Effector memory CD8-positive, alpha-beta T cell (primary cell): ENCODE measurements at regions not wholly inside any gene's neighbourhood (a gene's known extent, or its start where the extent isn't known, plus 50 kb on each side); places are given as distances from the start of the nearest gene placed in this dataset.
"Not testable (repeated sequence)": the region's sequence is repeated elsewhere in the genome, so short reads cannot be mapped to it uniquely, and the experiment has no call there.

ENCODE experiments used
- ATAC-seq: fragments of 150-1000 bp; cut with Tn5 transposase; replicated peaks from 2 replicates; pipeline ENCODE4 v1.10.0; 2021; ENCODE audit warnings: mild to moderate bottlenecking, moderate library complexity
- DNase-seq, 3 experiments: peaks; one replicate each; pipeline ENCODE4 v3.0.0; 2021
- H3K27ac Mint-ChIP-seq, 2 donors: one replicate each; pipeline ENCODE4 v1.8.0; 2022; ENCODE audit warnings: mild to moderate bottlenecking in 2 of 2, mixed read lengths in 2 of 2, moderate library complexity in 2 of 2
- H3K27me3 Mint-ChIP-seq, 2 donors: one replicate each; pipeline ENCODE4 v1.8.0; 2022; ENCODE audit warnings: mixed read lengths in 2 of 2
- H3K36me3 Mint-ChIP-seq: one replicate; pipeline ENCODE4 v1.8.0; 2022; ENCODE audit warnings: mild to moderate bottlenecking, moderate library complexity, mixed read lengths; ENCODE audit not compliant: insufficient read depth
- H3K4me1 Mint-ChIP-seq, 2 donors: one replicate each; pipeline ENCODE4 v1.8.0; 2022; ENCODE audit warnings: low read depth in 2 of 2, mixed read lengths in 2 of 2
- H3K4me3 Mint-ChIP-seq, 2 donors: one replicate each; pipeline ENCODE4 v1.8.0; 2022; ENCODE audit warnings: mild to moderate bottlenecking in 2 of 2, mixed read lengths in 2 of 2, moderate library complexity in 2 of 2
- H3K9me3 Mint-ChIP-seq, 2 donors: one replicate each; pipeline ENCODE4 v1.8.0; 2022; ENCODE audit warnings: mixed read lengths in 2 of 2

DNA sequence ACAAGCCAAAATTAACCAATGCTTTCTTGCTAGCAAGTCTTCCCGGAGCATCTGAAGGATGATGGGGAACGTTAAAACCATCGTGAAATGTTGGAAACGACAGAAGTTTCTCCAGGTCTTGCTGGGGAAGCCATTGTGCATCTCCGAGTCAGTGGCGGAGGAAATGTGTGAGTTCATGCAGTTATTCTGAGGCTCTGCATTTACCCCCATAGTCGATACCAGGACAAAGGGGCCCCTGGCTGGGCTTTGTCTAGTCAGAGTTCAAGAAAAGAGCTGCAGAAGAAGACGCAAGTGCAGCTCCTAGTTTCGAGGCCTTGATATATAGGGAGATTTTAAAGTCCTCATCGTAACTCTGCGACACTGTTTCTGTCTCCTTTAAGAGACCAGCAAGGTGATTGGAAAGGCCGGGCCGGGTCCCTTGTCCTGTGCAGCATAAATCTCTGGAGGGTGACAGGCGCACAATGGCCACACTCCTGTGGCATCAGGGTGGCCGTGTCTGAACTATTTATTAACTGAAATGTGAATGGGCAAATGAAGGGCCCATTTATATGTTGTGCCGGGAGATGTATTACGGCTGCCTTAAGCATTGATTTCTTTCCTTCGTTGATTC lies 172.0 kb downstream of the TEX29 start:
- DNase-seq (no peak), ATAC-seq (no peak)
- H3K27me3 Mint-ChIP-seq, result peaks cover 0 to 12% of the 10 kb centered on the region in 2 donors
- H3K36me3 Mint-ChIP-seq, result no peaks in the 10 kb centered on the region
- no peaks in the 10 kb centered on the region for H3K4me1 Mint-ChIP-seq
- H3K9me3 Mint-ChIP-seq, result no peaks in the 10 kb centered on the region
- H3K4me3 Mint-ChIP-seq, result no peak overlapping the region
- H3K27ac Mint-ChIP-seq, result no peak overlapping the region

DNA sequence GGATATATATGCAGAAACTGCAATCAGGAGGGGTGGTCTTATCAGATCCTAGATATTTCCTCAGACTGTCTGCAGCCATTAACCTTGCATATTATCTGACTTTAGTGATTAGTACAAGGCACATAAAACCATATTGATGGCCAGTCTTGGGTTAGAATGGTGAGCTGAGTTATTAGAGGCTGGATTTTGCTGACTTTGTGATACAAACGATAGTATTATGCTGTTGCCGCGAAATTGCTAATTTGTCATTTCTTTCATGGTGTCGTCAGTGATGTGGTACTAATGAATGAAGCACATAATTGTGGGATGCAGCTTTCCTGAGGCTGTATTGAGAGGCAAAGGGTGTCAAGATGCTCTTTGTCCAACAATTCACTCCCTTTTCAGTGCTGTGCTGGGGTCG lies 172.5 kb downstream of the TEX29 start:
- no peaks in the 10 kb centered on the region for H3K36me3 Mint-ChIP-seq
- H3K9me3 Mint-ChIP-seq, result no peaks in the 10 kb centered on the region
- DNase-seq (no peak), ATAC-seq (no peak)
- H3K4me1 Mint-ChIP-seq, result no peaks in the 10 kb centered on the region
- no peak overlapping the region for H3K27ac Mint-ChIP-seq
- H3K4me3 Mint-ChIP-seq, result no peak overlapping the region
- peaks cover 0 to 12% of the 10 kb centered on the region in 2 donors for H3K27me3 Mint-ChIP-seq

DNA sequence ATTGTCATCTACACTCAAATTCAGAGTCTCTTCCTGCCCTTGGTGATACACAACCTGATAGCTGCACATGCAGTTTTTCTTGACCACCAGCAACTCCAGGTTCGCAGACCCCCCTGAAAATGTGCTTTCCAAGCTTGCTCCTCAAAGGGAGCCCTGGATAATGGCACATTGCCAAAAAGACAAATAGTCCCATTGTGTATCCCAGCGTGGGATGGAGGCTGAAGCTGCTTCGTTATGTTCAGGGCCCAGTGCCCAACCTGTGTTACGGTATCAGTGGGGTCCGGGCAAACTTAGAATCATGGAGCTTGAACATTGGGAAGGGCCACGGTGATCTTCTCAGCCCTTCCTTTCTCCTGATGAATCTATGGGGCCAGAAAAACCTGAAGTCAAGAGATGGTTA lies 173.0 kb downstream of the TEX29 start:
- Mint-ChIP-seq H3K36me3 (no peaks in the 10 kb centered on the region), H3K9me3 (no peaks in the 10 kb centered on the region), H3K27me3 (peaks cover 0 to 12% of the 10 kb centered on the region in 2 donors), H3K4me3 (no peak overlapping the region), H3K27ac (no peak overlapping the region), H3K4me1 (no peaks in the 10 kb centered on the region)
- DNase-seq (no peak), ATAC-seq (no peak)

DNA sequence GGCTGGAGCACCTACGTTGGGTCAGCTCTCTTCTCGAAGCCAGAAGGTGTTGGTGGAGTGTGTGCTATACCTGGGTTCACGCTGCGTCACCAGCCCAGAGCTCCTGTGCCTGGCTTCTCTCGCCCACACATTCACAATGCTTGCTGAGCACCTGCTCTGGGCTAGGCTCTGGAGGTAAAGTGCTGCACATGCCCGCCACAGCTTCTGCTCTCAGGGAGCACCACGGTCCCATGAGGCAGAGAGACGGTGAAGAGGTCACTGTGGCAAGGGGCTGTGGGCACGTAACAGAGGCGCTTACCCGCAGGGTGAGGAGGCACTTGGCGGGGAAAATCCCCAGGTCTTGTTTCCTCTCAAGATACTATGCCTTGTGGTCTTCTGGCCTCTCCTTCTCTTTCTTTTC lies 174.2 kb downstream of the TEX29 start:
- ATAC-seq (no peak), DNase-seq (no peak)
- Mint-ChIP-seq H3K27me3 (peaks cover 4 to 12% of the 10 kb centered on the region in 2 donors), H3K4me3 (no peak overlapping the region), H3K4me1 (no peaks in the 10 kb centered on the region), H3K9me3 (no peaks in the 10 kb centered on the region), H3K36me3 (no peaks in the 10 kb centered on the region), H3K27ac (no peak overlapping the region)

DNA sequence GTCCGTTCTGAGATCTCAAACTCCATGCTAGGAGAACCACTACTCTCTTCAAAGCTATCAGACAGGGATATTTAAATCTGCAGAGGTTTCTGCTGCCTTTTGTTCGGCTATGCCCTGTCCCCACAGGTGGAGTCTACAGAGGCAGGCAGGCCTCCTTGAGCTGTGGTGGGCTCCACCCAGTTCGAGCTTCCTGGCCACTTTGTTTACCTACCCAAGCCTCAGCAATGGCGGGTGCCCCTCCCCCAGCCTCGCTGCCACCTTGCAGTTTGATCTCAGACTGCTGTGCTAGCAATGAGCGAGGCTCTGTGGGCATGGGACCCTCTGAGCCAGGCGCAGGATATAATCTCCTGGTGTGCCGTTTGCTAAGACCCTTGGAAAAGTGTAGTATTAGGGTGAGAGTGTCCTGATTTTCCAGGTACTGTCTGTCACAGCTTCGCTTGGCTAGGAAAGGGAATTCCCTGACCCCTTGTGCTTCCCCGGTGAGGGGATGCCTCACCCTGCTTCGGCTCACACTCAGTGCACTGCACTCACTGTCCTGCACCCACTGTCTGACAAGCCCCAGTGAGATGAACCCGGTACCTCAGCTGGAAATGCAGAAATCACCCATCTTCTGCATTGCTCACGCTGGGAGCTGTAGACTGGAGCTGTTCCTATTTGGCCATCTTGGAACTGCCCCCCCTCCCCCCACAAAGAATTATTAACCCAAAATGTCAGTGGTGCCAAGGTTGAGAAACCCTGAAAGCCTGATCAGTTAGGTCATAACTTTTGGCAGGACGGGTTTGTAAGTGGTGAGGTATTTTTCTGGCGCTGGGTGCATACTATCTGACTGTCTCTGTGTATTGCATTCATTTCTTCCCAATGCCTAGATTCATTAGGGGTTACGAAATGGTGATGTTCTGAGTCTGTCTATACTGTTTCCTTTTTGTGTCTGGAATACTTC lies 181.4 kb downstream of the TEX29 start:
- H3K4me3 Mint-ChIP-seq, H3K36me3 Mint-ChIP-seq, H3K27ac Mint-ChIP-seq, ATAC-seq, H3K4me1 Mint-ChIP-seq, H3K9me3 Mint-ChIP-seq, DNase-seq: not testable (repeated sequence)
- peaks cover 31 to 43% of the 10 kb centered on the region in 2 donors for H3K27me3 Mint-ChIP-seq

DNA sequence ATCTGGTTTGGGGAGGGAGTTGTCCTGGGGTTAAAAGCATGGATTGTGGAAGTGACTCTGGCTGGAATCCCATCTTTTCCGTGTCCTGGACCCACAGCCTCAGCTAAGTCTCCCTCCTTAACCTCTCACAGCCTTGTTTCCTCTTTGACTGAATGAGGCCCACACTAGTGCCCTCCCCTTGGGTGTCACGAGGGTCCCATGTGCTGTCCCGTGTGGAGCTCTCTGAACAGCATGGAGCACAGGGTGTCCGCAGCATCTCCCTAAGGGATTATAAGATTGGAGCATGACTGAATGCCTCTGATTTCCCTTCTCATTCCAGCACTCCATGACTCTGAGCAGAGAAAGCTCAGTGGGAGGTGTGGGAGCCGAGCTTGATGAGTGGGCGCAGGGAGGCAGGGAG lies 182.5 kb downstream of the TEX29 start:
- H3K9me3 Mint-ChIP-seq, result no peaks in the 10 kb centered on the region
- no peak overlapping the region for H3K4me3 Mint-ChIP-seq
- H3K27me3 Mint-ChIP-seq, result peaks cover 31 to 47% of the 10 kb centered on the region in 2 donors
- H3K4me1 Mint-ChIP-seq, result peaks cover 0 to 5% of the 10 kb centered on the region in 2 donors
- ATAC-seq, result no peak
- H3K36me3 Mint-ChIP-seq, result no peaks in the 10 kb centered on the region
- H3K27ac Mint-ChIP-seq, result no peak overlapping the region
- DNase-seq, result no peak

DNA sequence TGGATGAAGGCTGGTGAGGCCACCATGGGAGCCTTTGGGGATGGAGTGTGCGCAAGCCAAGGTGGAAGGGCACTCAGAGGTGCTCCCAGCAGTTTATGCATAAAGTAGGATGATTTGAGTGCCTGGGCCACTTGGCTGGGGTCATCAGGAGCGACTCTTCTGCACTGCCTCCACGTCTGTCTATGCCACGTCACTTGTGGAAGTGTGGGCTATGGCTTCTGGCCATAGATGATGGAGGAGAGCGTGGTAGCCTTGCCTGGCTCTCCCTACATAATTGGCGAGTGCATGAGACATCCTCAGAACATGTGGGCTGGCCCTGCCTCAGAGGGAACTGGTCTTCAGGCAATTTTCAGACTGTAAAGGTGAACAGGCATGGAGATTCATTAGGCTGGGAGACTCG lies 182.9 kb downstream of the TEX29 start:
- Mint-ChIP-seq H3K4me1 (peaks cover 0 to 5% of the 10 kb centered on the region in 2 donors), H3K27me3 (peaks cover 31 to 47% of the 10 kb centered on the region in 2 donors), H3K9me3 (no peaks in the 10 kb centered on the region), H3K36me3 (no peaks in the 10 kb centered on the region), H3K4me3 (no peak overlapping the region), H3K27ac (no peak overlapping the region)
- no peak for ATAC-seq
- no peak for DNase-seq

DNA sequence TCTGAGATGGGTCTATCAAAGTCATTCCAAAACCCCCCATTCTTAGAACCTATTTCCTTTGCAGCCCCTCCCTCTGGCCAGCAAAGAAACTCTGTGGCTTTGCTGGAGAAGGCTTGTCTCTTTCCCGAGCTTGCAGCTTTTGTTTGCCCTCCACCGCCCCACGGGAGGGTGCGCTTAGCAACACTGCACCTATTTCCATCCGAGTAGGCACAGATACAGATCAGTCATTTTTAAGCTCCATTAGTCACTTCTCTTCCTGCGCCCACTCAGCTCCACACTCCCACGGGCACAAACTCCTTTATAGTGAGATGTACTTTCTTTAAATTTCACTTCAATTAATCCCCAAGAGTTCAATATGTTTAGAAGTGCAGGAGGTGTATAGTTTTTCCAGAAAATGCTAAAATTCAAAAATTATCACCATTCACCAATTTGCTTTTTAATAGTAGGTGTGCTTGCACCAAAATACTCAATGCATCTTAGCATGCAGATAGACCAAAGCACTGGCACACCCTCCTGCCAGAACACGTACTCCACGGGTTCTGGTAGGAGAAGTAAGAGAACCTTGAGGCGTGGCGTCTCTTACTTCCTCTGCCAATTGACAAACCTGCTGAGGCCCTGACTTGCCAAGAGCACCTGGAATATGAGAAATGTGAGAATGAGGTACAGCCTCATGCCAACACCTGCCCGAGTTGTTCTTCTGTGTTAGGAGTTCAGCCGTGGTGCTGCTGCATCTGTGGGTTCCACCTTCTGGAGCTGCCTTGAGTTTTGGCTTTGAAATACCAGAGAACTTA lies 183.7 kb downstream of the TEX29 start:
- Mint-ChIP-seq H3K9me3 (no peaks in the 10 kb centered on the region), H3K36me3 (no peaks in the 10 kb centered on the region), H3K27me3 (peaks cover 30 to 47% of the 10 kb centered on the region in 2 donors), H3K27ac (no peak overlapping the region), H3K4me1 (peaks cover 0 to 5% of the 10 kb centered on the region in 2 donors), H3K4me3 (no peak overlapping the region)
- DNase-seq (no peak), ATAC-seq (no peak)

DNA sequence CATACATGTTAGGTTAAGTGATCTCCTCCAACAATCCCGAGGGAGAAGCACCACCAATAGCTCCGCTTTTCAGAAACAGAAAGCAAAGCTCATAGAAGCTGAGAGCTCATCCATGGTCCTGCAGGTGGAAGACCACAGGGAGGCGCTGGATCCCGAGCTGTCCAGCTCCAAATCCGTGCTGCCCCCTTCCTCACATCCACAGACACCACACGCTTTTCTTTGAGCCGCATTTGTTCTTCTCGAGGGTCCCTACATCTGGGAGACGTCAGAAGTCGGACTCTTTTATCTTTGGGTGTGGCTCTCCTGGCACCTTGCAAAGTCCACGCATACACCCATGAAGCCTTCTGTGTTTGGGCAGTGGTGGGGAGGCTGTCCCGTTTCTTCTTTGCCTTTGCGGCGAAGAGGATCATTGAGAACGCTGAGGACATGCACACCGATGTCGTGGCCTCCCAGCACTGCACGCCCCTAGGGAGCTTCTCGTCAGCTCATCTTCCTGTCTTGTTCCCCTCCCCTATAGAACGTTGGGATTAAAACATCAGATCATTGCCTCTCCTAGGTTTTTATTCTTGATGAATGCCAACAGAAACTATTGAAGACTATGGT lies 184.8 kb downstream of the TEX29 start:
- H3K4me1 Mint-ChIP-seq, result peaks cover 0 to 5% of the 10 kb centered on the region in 2 donors
- no peaks in the 10 kb centered on the region for H3K9me3 Mint-ChIP-seq
- no peak overlapping the region for H3K27ac Mint-ChIP-seq
- no peaks in the 10 kb centered on the region for H3K36me3 Mint-ChIP-seq
- peaks cover 27 to 47% of the 10 kb centered on the region in 2 donors for H3K27me3 Mint-ChIP-seq
- no peak for DNase-seq
- no peak for ATAC-seq
- H3K4me3 Mint-ChIP-seq, result no peak overlapping the region

DNA sequence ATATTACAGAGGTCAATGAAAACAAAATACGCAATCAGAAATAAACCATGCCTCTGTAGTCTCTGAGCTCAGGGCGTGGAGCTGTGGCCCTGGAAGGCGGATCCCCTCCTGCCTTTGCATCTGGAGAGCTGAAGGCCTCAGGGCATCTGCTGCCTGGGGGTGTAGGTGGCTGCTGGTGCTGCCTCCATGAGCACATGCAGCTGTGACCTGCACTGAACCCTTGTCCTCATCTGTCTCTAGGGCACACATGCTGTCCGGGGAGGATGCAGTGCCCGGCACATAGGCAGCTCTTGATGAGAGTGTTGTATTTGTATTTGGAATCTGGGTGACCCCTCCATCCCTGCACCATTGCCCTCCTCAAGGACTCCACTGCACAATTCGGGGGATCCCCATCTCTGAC lies 185.7 kb downstream of the TEX29 start:
- ATAC-seq, result no peak

DNA sequence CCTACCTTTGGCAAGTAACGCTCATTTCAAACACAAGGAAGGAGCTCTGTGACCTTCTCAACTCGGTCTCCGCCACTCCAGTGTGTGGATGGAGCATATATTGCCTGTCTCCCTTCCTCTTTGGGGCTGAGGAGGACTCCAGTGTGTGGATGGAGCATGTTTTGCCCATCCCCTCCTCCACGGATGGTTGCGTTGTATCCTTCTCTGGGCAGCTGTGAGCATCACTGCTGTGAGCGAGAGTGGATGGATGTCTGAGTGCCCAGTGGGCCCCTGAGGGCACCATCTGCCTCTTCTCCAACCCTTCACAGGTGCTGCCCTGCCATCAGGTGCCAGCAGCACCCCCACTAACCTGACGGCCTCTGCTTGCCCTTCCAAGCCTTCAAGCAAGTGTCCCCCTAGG lies 186.2 kb downstream of the TEX29 start:
- DNase-seq (no peak), ATAC-seq (no peak)
- Mint-ChIP-seq H3K4me1 (peaks cover 0 to 5% of the 10 kb centered on the region in 2 donors), H3K27me3 (peaks cover 19 to 47% of the 10 kb centered on the region in 2 donors), H3K36me3 (no peaks in the 10 kb centered on the region), H3K27ac (no peak overlapping the region), H3K4me3 (no peak overlapping the region), H3K9me3 (no peaks in the 10 kb centered on the region)

More for the DNA sequence above, 185.7 kb downstream of the TEX29 start:
- H3K36me3 Mint-ChIP-seq, result no peaks in the 10 kb centered on the region
- no peak overlapping the region for H3K4me3 Mint-ChIP-seq
- DNase-seq, result no peak
- no peak overlapping the region for H3K27ac Mint-ChIP-seq
- no peaks in the 10 kb centered on the region for H3K9me3 Mint-ChIP-seq
- peaks cover 20 to 47% of the 10 kb centered on the region in 2 donors for H3K27me3 Mint-ChIP-seq
- peaks cover 0 to 5% of the 10 kb centered on the region in 2 donors for H3K4me1 Mint-ChIP-seq

DNA sequence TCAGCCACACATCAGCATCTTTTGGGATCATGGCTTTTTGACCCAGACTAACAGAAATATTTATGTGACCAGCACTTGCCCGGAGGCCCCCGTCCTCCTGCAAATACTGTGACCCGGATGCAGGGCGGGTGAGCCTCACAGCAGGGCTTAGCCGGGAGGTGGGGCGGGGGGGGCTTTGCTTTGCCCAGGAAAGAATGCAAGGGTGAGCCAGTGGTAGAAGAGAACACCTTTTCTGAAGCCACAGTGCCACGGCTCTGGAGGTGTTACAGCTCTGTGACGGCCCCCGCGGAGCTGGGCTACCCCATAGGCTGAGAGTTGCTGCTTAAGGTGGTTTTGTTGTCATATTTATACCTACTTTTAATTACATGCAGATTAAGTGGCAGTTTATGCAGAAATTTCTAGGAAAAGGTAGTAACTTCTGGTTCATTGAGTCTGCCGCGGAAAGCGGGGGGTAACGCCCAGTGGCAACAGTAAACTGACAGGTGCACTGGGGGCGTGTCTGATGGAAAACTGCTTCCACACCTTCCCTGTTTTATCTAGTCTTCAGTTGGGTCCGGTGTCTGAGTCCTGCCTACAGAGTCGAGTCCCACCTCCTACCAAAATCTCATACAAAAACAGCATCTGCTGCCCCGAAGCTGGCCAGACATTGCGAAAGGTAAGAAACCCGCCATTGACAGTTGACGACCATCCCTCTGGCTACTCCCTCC lies 187.9 kb downstream of the TEX29 start:
- Mint-ChIP-seq H3K27me3 (peaks cover 6 to 42% of the 10 kb centered on the region in 2 donors), H3K9me3 (no peaks in the 10 kb centered on the region), H3K27ac (no peak overlapping the region), H3K4me3 (no peak overlapping the region), H3K4me1 (peaks cover 0 to 5% of the 10 kb centered on the region in 2 donors), H3K36me3 (no peaks in the 10 kb centered on the region)
- DNase-seq, result no peak
- no peak for ATAC-seq
